Fibroblast of lung (primary cell): ENCODE measurements at regions not wholly inside any gene's neighbourhood (a gene's known extent, or its start where the extent isn't known, plus 50 kb on each side); places are given as distances from the start of the nearest gene placed in this dataset.

Source experiments
- CTCF ChIP-seq, 2 donors: IDR thresholded peaks in 1 of 2; conservative IDR thresholded peaks in 1 of 2; 1 replicate in 1 of 2; 2 replicates in 1 of 2; pipeline ENCODE4 v1.5.1; 2011 to 2012; ENCODE audit warnings: low read length in 2 of 2, control low read depth in 1 of 2, inconsistent platforms in 1 of 2, low read depth in 1 of 2, mild to moderate bottlenecking in 1 of 2
- EZH2 ChIP-seq: IDR thresholded peaks from 2 replicates; pipeline ENCODE4 v1.5.1; 2012; ENCODE audit warnings: low read length, control low read depth, mild to moderate bottlenecking; ENCODE audit errors: missing control alignments

- TF ChIP-seq EZH2 (no peak), CTCF (conservative IDR thresholded peaks at IDR 0.05 in 1 of 2, IDR thresholded peaks at IDR 0.05 in 1 of 2; ENCODE audit: low read depth in 1 of 2, low read length in 2 of 2) (no peak)
These were observed 254.9 kb downstream of the PARN start for GRCh38 chr16:14375132-14375491.
